NCI-H510A (cell line): ENCODE measurements at regions not wholly inside any gene's neighbourhood (a gene's known extent, or its start where the extent isn't known, plus 50 kb on each side); places are given as distances from the start of the nearest gene placed in this dataset.

Source experiments
- DNase-seq: peaks from one replicate; lab custom pipeline; 2025; lab: John Stamatoyannopoulos, UW

DNA sequence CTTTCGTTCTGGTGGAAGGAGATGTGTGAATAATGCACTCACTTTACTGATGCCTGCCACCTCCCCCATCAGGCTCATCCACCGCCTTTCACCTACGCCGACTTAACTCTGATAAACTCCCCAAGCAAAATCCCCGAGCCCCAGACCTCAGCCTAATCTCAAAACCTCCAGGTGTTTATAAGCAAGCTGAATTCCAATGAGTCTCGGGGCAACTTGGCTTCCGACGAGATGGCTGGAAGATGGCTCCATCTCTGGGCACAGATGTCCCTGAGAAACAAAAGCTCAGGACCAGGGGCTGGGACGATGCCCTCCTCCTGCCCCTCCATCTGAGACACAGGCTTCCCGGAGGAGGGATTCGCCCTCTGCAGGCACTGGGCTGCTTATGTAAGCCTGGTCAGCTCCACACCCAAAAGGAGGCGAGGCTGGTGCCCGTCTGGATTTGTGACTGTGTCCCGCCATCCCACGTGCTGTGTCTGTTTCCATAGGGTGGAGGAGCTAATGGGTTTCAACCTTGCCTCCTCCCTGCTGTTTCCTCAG, 386.4 kb upstream of the TNRC6C start:
- no peak for DNase-seq

DNA sequence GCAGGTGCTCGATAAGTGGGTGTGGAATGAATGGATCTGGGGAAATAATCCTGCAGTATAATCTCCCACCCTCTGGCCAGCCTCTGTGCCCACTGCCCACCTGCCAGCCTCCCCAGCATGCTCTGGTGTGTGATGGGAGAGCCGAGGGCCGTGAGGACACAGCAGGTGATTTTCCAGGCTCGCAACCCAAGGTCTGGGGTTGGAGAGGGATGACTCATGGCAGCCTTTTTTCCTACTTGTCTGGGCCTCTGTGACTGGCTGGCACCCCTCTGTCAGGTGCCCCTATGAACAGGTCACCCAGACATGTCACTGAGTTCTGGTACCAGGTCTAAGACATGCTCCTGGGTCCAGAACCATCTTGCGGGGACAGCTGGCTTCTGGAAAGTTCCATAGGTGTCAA, 385.7 kb upstream of the TNRC6C start:
- DNase-seq: no peak

GRCh38 chr17:77577491-77577890, 381.0 kb upstream of the TNRC6C start:
- no peak for DNase-seq

DNA sequence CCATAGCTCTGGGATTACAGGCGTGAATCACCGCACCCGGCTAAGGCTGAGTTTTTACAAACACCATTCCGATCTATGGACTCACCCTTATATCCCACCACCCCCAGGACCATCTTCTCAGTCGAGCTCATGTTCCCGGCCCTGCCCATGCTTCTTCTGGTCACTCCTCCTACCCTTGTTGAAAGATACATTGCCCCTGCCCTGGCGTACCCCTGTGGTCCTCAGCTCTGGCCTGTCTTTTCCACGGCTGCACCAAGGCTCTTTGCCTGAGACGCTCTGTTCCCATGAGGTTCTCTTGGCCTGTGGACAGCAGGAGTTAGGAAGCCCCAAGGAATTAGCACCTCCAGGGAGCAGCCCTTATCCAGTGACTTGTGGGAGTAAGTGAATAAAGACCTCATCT, 379.4 kb upstream of the TNRC6C start:
- no peak for DNase-seq

DNA sequence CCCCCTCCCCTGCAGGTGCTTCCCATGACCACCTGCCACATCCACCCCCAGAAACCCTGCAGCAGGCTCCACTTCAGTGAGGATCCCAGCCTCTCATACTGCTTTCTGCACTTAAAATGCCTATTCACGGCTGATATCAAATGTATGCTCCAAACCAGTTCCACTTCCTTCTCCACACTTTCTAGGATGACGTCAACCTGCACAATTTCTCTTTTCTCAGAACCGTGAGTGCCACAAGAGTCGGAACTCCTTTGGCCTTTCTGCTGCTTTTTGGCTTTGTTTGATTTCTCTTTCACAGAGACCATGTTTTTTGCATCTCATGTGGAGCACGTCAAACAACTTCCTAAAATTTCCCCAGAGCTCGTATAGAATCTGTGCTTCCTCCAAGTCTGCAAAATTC, 378.8 kb upstream of the TNRC6C start:
- DNase-seq: peak; percentile 74

- DNase-seq: no peak
Observed at GRCh38 chr17:77580531-77581270, 377.8 kb upstream of the TNRC6C start.

DNA sequence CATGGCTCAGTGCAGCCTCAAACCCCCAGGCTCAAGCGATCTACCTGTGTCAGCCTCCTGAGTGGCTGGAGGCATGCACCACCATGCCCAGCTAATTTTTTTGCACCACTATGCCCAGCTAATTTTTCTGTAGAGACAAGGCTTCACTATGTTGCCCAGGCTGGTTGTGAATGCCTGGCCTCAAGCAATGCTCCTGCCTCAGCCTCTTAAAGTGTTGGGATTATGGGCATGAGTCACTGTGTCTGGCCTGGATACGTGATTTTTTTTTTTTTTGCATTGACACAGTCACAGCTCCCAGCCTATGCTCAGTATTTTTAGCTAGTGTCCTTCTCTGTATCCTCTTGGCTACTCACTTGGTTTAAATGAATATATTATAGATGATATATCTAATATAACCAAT, 377.0 kb upstream of the TNRC6C start:
- DNase-seq: no peak

DNA sequence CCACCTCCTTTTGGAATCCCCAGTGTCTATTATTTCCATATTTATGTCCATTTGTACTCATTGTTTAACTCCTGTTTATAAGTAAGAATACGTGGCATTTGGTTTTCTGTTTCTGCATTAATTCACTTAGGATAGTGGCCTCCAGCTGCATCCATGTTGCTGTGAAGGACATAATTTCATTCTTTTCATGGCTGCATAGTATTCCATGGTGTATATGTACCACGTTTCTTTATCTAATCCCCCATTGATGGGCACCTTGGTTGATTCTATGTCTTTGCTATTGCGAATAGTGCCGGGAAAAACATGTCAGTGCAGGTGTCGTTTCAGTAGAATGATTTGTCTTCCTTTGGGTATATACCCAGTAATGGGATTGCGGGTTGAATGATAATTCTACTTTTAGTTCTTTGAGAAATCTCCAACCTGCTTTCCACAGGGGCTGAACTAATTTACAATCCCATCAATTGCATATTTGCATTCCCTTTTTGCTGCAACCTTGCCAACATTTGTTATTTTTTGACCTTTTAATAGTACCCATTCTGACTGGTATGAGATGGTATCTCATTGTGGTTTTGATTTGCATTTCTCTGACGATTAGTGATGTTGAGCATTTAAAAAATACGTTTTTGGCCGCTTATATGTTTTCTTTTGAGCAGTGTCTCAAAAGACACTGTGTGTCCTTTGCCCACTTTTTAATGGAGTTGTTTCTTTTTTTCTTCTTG, 373.2 kb upstream of the TNRC6C start:
- no peak for DNase-seq

DNA sequence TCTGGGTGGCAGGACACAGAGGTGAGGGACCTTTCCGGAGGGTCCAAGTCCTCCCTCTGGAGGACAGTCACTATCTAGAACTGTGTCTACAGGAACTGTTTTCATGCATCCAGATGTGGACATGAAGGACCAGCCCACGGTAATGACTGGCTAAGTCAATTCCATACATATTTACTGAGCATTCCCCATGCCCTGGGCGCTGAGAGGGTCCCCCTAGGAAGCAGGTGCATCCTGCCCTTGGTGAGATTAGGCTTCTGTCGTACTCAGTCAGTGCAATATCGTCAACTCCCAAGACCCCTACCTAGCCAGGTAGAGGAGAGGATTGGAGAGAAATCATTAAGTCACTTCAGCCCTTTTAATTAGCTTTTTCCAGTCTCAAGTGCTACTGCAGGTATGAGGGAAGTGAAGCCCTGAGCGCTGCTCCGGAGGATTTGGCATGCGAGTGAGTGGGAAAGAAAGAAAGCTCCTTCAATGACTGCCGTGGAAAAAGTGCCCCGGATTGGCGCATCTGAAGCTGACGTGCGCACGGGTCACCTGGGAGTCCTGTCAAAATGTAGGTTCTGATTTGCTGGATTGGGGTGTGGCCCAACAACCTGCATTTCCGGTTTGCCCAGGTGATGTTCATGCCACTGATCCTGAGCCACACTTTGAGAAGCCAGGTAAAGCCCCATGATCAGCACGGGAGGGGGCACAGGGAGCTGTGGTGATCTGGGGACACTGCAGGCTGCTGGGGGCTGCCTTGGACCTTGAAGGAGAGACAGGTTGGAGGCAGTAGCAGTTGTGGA, 367.4 kb upstream of the TNRC6C start:
- DNase-seq: peak; percentile 69

GRCh38 chr17:77592106-77592865, 366.2 kb upstream of the TNRC6C start:
- DNase-seq: no peak

DNA sequence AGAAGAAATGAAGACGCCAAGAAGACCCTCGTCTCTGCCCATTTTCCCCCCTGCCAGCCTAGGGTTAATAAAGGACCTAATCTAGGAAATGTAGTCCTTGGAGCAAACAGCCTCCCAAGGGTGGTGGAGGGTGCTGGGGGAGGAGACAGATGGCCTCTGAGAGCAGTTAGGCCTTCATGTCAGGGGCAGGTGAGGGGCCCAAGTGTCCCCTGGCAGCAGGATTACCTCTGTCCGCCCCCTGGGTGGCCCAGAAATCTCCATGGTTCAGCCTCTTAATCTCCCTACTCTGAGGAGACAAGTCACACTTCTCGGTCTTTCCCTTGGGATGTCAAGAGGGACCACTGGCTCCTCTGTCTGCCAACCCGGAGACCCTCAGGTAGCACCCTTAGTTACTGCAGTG, 365.4 kb upstream of the TNRC6C start:
- no peak for DNase-seq

DNA sequence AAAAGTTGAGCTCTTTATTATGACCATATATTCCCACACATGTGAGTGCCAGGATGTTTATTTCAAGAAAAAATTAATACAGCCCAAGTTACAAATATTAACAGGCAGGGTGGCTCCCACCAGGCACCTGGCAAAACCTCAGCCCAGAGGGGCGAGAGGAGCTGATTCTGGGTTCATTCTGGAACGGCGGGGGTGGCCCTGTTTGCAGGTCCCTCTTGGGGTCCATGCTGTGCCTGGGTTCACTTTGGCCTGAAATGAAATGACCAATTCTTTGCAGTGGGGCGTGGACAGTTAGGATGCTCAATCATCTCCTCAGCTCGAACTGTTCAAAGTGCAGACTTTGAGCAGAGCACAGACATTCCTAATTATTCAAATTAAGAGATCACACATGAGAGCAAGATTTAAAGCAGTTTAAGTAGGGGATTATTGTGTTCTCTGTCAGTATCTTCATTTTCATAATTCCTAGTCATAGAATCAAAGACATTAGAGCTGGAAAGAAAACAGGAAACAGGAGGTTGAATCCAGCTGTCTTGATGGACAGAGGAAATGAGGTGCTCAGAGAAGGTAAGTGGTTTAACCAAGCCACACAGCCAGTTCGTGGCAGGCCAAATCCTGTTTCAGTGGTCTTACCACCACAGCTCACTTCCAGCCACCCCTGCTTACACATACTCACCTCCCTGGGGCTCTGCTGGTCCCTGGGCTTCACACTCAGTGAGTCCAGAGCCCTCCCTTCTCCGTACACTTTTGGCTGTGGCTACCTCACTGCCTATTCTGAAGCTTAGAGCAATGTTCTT, 363.9 kb upstream of the TNRC6C start:
- no peak for DNase-seq

- no peak for DNase-seq
Observed at GRCh38 chr17:77596491-77597417, 361.7 kb upstream of the TNRC6C start.

- no peak for DNase-seq
Observed at GRCh38 chr17:77597418-77598240, 360.9 kb upstream of the TNRC6C start.

GRCh38 chr17:77598241-77598620, 360.3 kb upstream of the TNRC6C start:
- DNase-seq: no peak

- no peak for DNase-seq
Observed at GRCh38 chr17:77599699-77600098, 358.8 kb upstream of the TNRC6C start.

- DNase-seq: no peak
Observed at GRCh38 chr17:77600346-77600745, 358.2 kb upstream of the TNRC6C start.

GRCh38 chr17:77601054-77601979, 357.2 kb upstream of the TNRC6C start:
- no peak for DNase-seq
